ENCODE measurements at regions not wholly inside any gene's neighbourhood (a gene's known extent, or its start where the extent isn't known, plus 50 kb on each side); places are given as distances from the start of the nearest gene placed in this dataset.

DNA sequence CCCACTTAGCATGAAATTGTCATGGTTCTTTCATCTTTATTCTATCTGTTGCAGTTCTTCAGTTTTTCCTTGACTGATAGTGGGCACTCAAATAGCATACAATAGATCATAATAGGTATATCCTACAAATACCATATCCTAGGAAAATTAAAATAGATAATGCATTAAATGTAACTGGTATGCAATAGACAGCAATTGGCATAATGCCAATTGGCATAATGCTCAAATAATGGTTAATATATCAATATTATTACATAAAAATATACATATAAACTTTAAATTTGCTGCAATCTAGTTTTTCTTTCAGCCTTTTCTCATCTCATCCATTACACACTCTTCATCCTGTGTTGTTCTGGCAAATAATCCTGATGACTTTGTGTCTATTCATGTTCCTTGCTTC, 814.6 kb upstream of the TMPRSS15 start:
- TF ChIP-seq, protein P1, sequence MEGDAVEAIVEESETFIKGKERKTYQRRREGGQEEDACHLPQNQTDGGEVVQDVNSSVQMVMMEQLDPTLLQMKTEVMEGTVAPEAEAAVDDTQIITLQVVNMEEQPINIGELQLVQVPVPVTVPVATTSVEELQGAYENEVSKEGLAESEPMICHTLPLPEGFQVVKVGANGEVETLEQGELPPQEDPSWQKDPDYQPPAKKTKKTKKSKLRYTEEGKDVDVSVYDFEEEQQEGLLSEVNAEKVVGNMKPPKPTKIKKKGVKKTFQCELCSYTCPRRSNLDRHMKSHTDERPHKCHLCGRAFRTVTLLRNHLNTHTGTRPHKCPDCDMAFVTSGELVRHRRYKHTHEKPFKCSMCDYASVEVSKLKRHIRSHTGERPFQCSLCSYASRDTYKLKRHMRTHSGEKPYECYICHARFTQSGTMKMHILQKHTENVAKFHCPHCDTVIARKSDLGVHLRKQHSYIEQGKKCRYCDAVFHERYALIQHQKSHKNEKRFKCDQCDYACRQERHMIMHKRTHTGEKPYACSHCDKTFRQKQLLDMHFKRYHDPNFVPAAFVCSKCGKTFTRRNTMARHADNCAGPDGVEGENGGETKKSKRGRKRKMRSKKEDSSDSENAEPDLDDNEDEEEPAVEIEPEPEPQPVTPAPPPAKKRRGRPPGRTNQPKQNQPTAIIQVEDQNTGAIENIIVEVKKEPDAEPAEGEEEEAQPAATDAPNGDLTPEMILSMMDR (IDR thresholded peaks at IDR 0.05 in 4 of 5, conservative IDR thresholded peaks at IDR 0.05 in 1 of 5) = no peak
- TF ChIP-seq POLR2A (IDR thresholded peaks at IDR 0.05) = no peak

All from gastrocnemius medialis (tissue), 4 donors.